ENCODE measurements at regions not wholly inside any gene's neighbourhood (a gene's known extent, or its start where the extent isn't known, plus 50 kb on each side); places are given as distances from the start of the nearest gene placed in this dataset.

- Histone ChIP-seq H3K27ac (no peak overlapping the region), H3K4me1 (no peaks in the 10 kb centered on the region), H3K27me3 (no peaks in the 10 kb centered on the region), H3K36me3 (no peaks in the 10 kb centered on the region), H3K4me3 (no peak overlapping the region), H3K9me3 (no peaks in the 10 kb centered on the region)
- DNase-seq = peak in 1 of 3 donors; percentile 16
- TF ChIP-seq CTCF (IDR thresholded peaks at IDR 0.05) = no peak
- no peak for TF ChIP-seq POLR2A (IDR thresholded peaks at IDR 0.05)
Observed at GRCh38 chr2:201964631-201965206, 68.9 kb upstream of the FZD7 start.

GRCh38 chr2:201965550-201965949 lies 68.1 kb upstream of the FZD7 start:
- H3K27me3 ChIP-seq = no peaks in the 10 kb centered on the region
- DNase-seq = no peak
- no peak overlapping the region for H3K4me3 ChIP-seq
- peak in 1 of 6 experiments; percentile 18 for TF ChIP-seq CTCF (IDR thresholded peaks at IDR 0.05)
- TF ChIP-seq POLR2A (IDR thresholded peaks at IDR 0.05) = no peak
- H3K4me1 ChIP-seq = no peaks in the 10 kb centered on the region
- H3K9me3 ChIP-seq = no peaks in the 10 kb centered on the region
- no peaks in the 10 kb centered on the region for H3K36me3 ChIP-seq
- H3K27ac ChIP-seq = no peak overlapping the region

- no peaks in the 10 kb centered on the region for H3K36me3 ChIP-seq
- TF ChIP-seq CTCF (IDR thresholded peaks at IDR 0.05) (no peak), POLR2A (IDR thresholded peaks at IDR 0.05) (no peak)
- H3K4me1 ChIP-seq = no peaks in the 10 kb centered on the region
- H3K27me3 ChIP-seq = no peaks in the 10 kb centered on the region
- no peak overlapping the region for H3K4me3 ChIP-seq
- no peak for DNase-seq
- no peaks in the 10 kb centered on the region for H3K9me3 ChIP-seq
- H3K27ac ChIP-seq = no peak overlapping the region
Observed at GRCh38 chr2:201966691-201967438, 66.8 kb upstream of the FZD7 start.

- Histone ChIP-seq H3K9me3 (no peaks in the 10 kb centered on the region), H3K4me3 (no peak overlapping the region), H3K36me3 (no peaks in the 10 kb centered on the region), H3K27ac (no peak overlapping the region), H3K27me3 (no peaks in the 10 kb centered on the region), H3K4me1 (peaks cover 0 to 6% (median 0%) of the 10 kb centered on the region in 4 donors)
- peak in 1 of 3 donors; percentile 56 for DNase-seq
- TF ChIP-seq POLR2A (IDR thresholded peaks at IDR 0.05) = no peak
- TF ChIP-seq CTCF (IDR thresholded peaks at IDR 0.05) = no peak
Observed at GRCh38 chr2:201968050-201968449, 65.6 kb upstream of the FZD7 start.

- Histone ChIP-seq H3K9me3 (no peaks in the 10 kb centered on the region), H3K36me3 (no peaks in the 10 kb centered on the region), H3K4me1 (peaks cover 0 to 11% (median 0%) of the 10 kb centered on the region in 4 donors), H3K4me3 (no peak overlapping the region), H3K27me3 (no peaks in the 10 kb centered on the region), H3K27ac (no peak overlapping the region)
- DNase-seq = no peak
- no peak for TF ChIP-seq CTCF (IDR thresholded peaks at IDR 0.05)
- TF ChIP-seq POLR2A (IDR thresholded peaks at IDR 0.05) = no peak
Observed at GRCh38 chr2:201968476-201968875, 65.2 kb upstream of the FZD7 start.

All from Peyer's patch (tissue), 4 donors.